Lower leg skin (tissue), 3 donors: ENCODE measurements at regions not wholly inside any gene's neighbourhood (a gene's known extent, or its start where the extent isn't known, plus 50 kb on each side); places are given as distances from the start of the nearest gene placed in this dataset.

Experiments used
- CTCF ChIP-seq, 3 donors: fragments of 450-650 bp; IDR thresholded peaks; one replicate each; pipeline ENCODE4 v1.5.1; 2016; ENCODE audit warnings: antibody characterized with exemption in 3 of 3, mild to moderate bottlenecking in 3 of 3, moderate library complexity in 2 of 3
- POLR2A ChIP-seq, 2 donors: fragments of 450-650 bp; IDR thresholded peaks; one replicate each; pipeline ENCODE4 v1.6.1; 2016 to 2017; ENCODE audit warnings: antibody characterized with exemption in 2 of 2, mild to moderate bottlenecking in 1 of 2, moderate library complexity in 1 of 2

DNA sequence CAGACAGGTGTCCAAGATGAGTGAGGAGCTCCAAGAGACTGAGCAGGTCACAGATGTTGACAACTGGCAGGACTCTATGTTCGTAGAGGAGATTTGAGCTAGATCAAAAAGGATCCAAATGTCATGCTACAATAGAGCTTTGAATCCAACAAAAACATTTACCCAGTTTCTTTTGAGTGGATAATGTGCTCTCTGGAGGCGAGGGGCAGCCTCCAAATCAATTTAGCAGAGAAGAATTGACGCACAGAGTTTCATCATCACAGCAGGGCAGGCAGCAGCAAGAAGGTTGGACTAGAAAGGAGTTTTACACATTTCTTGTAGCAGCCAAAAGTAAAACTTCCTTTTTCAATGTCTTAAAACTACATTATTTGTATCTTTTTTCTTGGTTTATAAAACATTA, 653.0 kb downstream of the RNF144A start:
- no peak for TF ChIP-seq CTCF (IDR thresholded peaks at IDR 0.05)
- no peak for TF ChIP-seq POLR2A (IDR thresholded peaks at IDR 0.05)
